Activated naive CD8-positive, alpha-beta T cell treated with anti-CD3 and anti-CD28 coated beads, Interleukin-2, amount 10 ng/mL, durations not matched to agents 7 days and 5 days (primary cell): ENCODE measurements at regions not wholly inside any gene's neighbourhood (a gene's known extent, or its start where the extent isn't known, plus 50 kb on each side); places are given as distances from the start of the nearest gene placed in this dataset.

Source experiments
- ATAC-seq: fragments of 150-1000 bp; cut with Tn5 transposase; one replicate; pipeline ENCODE4 v1.10.0; 2021; ENCODE audit warnings: low read depth, moderate library complexity
- POLR2A ChIA-PET: fragments of 350-600 bp; sonication (Branson Sonifier 250); formaldehyde crosslinking; loops from one replicate; lab custom pipeline; 2021; ENCODE audit warnings: antibody characterized with exemption; lab: Charles Lee
- DNase-seq: peaks from one replicate; pipeline ENCODE4 v3.0.0; 2021
- H3K27ac Mint-ChIP-seq: one replicate; pipeline ENCODE4 v1.8.0; 2022; ENCODE audit warnings: mild to moderate bottlenecking, mixed read lengths
- H3K27me3 Mint-ChIP-seq: one replicate; pipeline ENCODE4 v1.8.0; 2022; ENCODE audit warnings: mild to moderate bottlenecking, moderate library complexity, mixed read lengths
- H3K36me3 Mint-ChIP-seq: one replicate; pipeline ENCODE4 v1.8.0; 2021; ENCODE audit warnings: mild to moderate bottlenecking, mixed read lengths
- H3K4me1 Mint-ChIP-seq: one replicate; pipeline ENCODE4 v1.8.0; 2021; ENCODE audit warnings: mixed read lengths
- H3K4me3 Mint-ChIP-seq: one replicate; pipeline ENCODE4 v1.8.0; 2022; ENCODE audit warnings: mild to moderate bottlenecking, moderate library complexity, mixed read lengths
- H3K9me3 Mint-ChIP-seq: one replicate; pipeline ENCODE4 v1.8.0; 2021; ENCODE audit warnings: mixed read lengths

DNA sequence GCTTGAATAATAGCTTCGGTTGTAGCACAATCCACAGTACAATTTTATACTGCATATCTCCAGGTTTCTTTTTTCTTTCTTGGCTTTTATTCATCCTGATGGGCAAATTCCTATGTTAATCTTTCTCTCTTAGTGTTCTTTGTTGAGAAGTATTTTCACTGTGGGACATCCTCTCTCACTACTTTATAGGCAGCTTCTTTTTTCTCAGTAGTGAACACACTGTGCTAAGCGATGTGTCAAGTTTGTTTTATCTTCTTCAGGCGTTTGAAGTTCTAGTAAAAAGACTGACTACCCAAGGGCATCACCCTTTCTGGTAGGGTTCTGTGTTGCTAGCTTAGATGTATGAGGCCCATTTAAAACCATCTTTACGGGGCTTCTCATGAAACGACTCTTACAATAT is 182.1 kb downstream of the FAM170A start:
- no peaks in the 10 kb centered on the region for H3K27me3 Mint-ChIP-seq
- POLR2A ChIA-PET = no interaction called here
- DNase-seq (no peak), ATAC-seq (no peak)
- H3K4me3 Mint-ChIP-seq = no peak overlapping the region
- H3K36me3 Mint-ChIP-seq = no peaks in the 10 kb centered on the region
- H3K27ac Mint-ChIP-seq = no peak overlapping the region
- H3K9me3 Mint-ChIP-seq = peaks cover 5% of the 10 kb centered on the region
- H3K4me1 Mint-ChIP-seq = no peaks in the 10 kb centered on the region

DNA sequence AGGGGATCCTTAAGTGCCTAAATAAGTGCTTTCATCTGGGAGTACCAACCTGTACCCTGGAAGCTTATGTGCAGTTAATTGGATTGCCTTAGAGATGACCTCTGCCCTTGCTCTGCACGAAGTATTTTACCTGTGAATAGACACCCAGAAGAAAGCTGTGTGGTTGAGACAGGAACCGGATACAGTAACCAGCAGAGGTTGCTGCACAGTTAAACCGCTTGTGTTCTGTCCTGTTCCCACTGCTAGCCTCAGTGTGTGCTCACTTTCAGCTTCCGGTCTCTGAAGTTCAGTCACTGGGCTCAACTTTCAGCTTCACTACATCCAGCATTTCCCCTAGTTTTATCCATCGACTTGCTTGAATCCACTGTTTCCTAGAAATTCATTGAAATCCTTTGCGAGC is 185.3 kb downstream of the FAM170A start:
- no peaks in the 10 kb centered on the region for H3K27me3 Mint-ChIP-seq
- POLR2A ChIA-PET = no interaction called here
- H3K36me3 Mint-ChIP-seq = no peaks in the 10 kb centered on the region
- H3K9me3 Mint-ChIP-seq = no peaks in the 10 kb centered on the region
- DNase-seq (no peak), ATAC-seq (no peak)
- no peaks in the 10 kb centered on the region for H3K4me1 Mint-ChIP-seq
- H3K4me3 Mint-ChIP-seq = no peak overlapping the region
- H3K27ac Mint-ChIP-seq = no peak overlapping the region

- H3K9me3 Mint-ChIP-seq = no peaks in the 10 kb centered on the region
- no peaks in the 10 kb centered on the region for H3K36me3 Mint-ChIP-seq
- no peaks in the 10 kb centered on the region for H3K4me1 Mint-ChIP-seq
- DNase-seq = no peak
- H3K27ac Mint-ChIP-seq = no peak overlapping the region
- H3K4me3 Mint-ChIP-seq = no peak overlapping the region
- POLR2A ChIA-PET = no interaction called here
- no peaks in the 10 kb centered on the region for H3K27me3 Mint-ChIP-seq
- ATAC-seq = no peak
Measured at GRCh38 chr5:119816055-119816454, 186.7 kb downstream of the FAM170A start.

DNA sequence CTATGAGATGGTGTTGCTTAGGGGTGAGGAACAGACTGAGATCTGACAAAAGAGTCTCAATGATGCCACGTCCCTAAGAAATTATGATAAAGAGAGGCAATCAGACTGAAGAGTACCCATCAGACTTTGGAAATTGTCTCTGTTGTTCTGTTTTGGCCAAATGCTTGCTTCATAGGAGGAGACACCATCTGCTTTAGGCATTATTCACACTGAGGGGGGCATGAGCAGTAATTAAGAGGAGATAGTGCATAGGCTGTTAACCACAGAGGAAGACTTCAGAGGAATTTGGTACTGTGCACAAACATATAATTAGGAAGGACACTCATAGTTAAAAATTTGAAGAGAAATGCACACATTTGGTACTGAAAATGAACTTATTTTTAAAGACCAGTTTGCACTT is 190.7 kb downstream of the FAM170A start:
- POLR2A ChIA-PET = no interaction called here
- no peak overlapping the region for H3K4me3 Mint-ChIP-seq
- H3K9me3 Mint-ChIP-seq = no peaks in the 10 kb centered on the region
- DNase-seq (no peak), ATAC-seq (no peak)
- no peaks in the 10 kb centered on the region for H3K27me3 Mint-ChIP-seq
- no peaks in the 10 kb centered on the region for H3K36me3 Mint-ChIP-seq
- no peak overlapping the region for H3K27ac Mint-ChIP-seq
- no peaks in the 10 kb centered on the region for H3K4me1 Mint-ChIP-seq

DNA sequence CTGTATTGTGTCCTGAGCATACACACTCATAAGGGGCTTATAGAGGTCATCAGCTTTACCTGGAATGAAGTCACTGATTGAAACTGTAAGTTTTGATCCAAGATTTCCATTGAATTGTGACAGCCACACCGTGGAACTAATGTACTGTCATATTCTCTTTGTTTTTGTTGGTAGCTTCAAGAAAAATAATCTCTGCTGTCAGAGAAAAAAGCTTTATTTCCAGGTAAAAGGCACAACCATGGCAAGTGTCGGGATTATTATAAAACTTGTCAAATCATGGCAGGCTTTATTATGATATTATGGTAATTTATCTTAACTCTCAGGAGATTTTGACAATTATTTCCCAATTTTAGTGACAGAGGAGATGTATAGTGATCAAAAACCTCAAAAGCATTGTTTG is 191.2 kb downstream of the FAM170A start:
- Mint-ChIP-seq H3K9me3 (no peaks in the 10 kb centered on the region), H3K27ac (no peak overlapping the region), H3K36me3 (no peaks in the 10 kb centered on the region), H3K4me3 (no peak overlapping the region), H3K27me3 (no peaks in the 10 kb centered on the region), H3K4me1 (no peaks in the 10 kb centered on the region)
- DNase-seq (no peak), ATAC-seq (no peak)
- POLR2A ChIA-PET = no interaction called here

DNA sequence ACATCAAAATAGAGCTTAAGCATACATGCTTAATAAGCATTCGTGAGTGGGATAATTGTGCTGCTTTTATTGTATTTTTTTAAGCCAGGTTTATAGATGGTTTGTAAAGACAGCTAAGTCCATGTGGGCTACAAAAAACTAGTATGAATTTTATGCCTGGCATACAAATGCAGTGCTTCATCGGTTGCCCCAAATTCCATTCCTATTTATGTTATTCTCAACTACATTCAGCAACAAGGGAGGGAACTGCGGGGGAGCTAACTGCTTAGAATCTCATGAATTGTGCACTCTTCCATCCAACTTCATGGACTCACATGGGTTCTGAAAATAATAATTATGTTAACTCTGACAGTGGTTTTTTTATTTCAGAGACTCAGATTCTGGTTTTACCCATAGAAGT is 199.2 kb downstream of the FAM170A start:
- Mint-ChIP-seq H3K36me3 (no peaks in the 10 kb centered on the region), H3K27me3 (peaks cover 2% of the 10 kb centered on the region), H3K4me1 (no peaks in the 10 kb centered on the region), H3K27ac (no peak overlapping the region), H3K4me3 (no peak overlapping the region), H3K9me3 (peaks cover 2% of the 10 kb centered on the region)
- ATAC-seq (no peak), DNase-seq (no peak)
- POLR2A ChIA-PET = no interaction called here

- Mint-ChIP-seq H3K36me3 (no peaks in the 10 kb centered on the region), H3K9me3 (peaks cover 2% of the 10 kb centered on the region)
- POLR2A ChIA-PET = no interaction called here
Measured at GRCh38 chr5:119829341-119829740, 200.0 kb downstream of the FAM170A start.

DNA sequence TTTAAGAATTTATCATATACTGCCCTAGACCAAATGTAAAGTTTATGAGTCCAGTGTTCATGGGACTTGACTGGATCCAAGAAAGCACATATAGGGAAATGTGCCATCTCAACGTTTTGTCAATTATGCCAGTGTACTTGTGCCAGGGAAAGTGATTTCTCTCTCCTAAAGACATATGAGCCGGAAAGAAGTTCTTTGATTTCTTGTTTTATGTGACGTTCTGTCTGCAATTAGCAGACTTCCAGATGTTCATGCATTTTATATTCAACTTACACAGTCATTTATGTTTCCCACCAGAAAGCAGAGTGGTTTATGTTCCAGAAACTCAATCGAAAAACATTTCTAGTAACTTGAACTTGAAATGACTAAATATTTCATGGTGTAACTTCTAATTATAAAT is 203.8 kb downstream of the FAM170A start:
- Mint-ChIP-seq H3K9me3 (peaks cover 3% of the 10 kb centered on the region), H3K4me1 (no peaks in the 10 kb centered on the region)
- ATAC-seq = no peak

More at GRCh38 chr5:119829341-119829740, 200.0 kb downstream of the FAM170A start:
- ATAC-seq = no peak
- Mint-ChIP-seq H3K4me1 (no peaks in the 10 kb centered on the region), H3K27me3 (peaks cover 2% of the 10 kb centered on the region), H3K4me3 (no peak overlapping the region), H3K27ac (no peak overlapping the region)
- no peak for DNase-seq

GRCh38 chr5:119840175-119840574 is 210.8 kb downstream of the FAM170A start:
- Mint-ChIP-seq H3K4me3 (no peak overlapping the region), H3K4me1 (no peaks in the 10 kb centered on the region), H3K27ac (no peak overlapping the region), H3K27me3 (no peaks in the 10 kb centered on the region), H3K9me3 (peaks cover 4% of the 10 kb centered on the region), H3K36me3 (no peaks in the 10 kb centered on the region)
- POLR2A ChIA-PET = no interaction called here
- ATAC-seq (no peak), DNase-seq (no peak)

More for the DNA sequence above, 203.8 kb downstream of the FAM170A start:
- no peak for DNase-seq
- POLR2A ChIA-PET = no interaction called here
- Mint-ChIP-seq H3K27ac (no peak overlapping the region), H3K4me3 (no peak overlapping the region), H3K27me3 (no peaks in the 10 kb centered on the region), H3K36me3 (no peaks in the 10 kb centered on the region)

GRCh38 chr5:119852140-119852539 is 222.8 kb downstream of the FAM170A start:
- H3K27ac Mint-ChIP-seq = no peak overlapping the region
- H3K4me3 Mint-ChIP-seq = no peak overlapping the region
- POLR2A ChIA-PET = no interaction called here
- no peaks in the 10 kb centered on the region for H3K4me1 Mint-ChIP-seq
- no peaks in the 10 kb centered on the region for H3K9me3 Mint-ChIP-seq
- no peaks in the 10 kb centered on the region for H3K36me3 Mint-ChIP-seq
- DNase-seq = no peak
- no peaks in the 10 kb centered on the region for H3K27me3 Mint-ChIP-seq
- no peak for ATAC-seq

GRCh38 chr5:119860463-119860862 is 231.1 kb downstream of the FAM170A start:
- H3K36me3 Mint-ChIP-seq = no peaks in the 10 kb centered on the region
- POLR2A ChIA-PET = no interaction called here
- ATAC-seq (no peak), DNase-seq (no peak)
- H3K4me3 Mint-ChIP-seq = no peak overlapping the region
- H3K4me1 Mint-ChIP-seq = no peaks in the 10 kb centered on the region
- H3K9me3 Mint-ChIP-seq = peaks cover 5% of the 10 kb centered on the region
- no peak overlapping the region for H3K27ac Mint-ChIP-seq
- H3K27me3 Mint-ChIP-seq = no peaks in the 10 kb centered on the region

GRCh38 chr5:119862619-119863018 is 233.3 kb downstream of the FAM170A start:
- ATAC-seq (no peak), DNase-seq (no peak)
- no peaks in the 10 kb centered on the region for H3K4me1 Mint-ChIP-seq
- peaks cover 5% of the 10 kb centered on the region for H3K9me3 Mint-ChIP-seq
- H3K4me3 Mint-ChIP-seq = no peak overlapping the region
- no peaks in the 10 kb centered on the region for H3K36me3 Mint-ChIP-seq
- POLR2A ChIA-PET = no interaction called here
- H3K27me3 Mint-ChIP-seq = no peaks in the 10 kb centered on the region
- no peak overlapping the region for H3K27ac Mint-ChIP-seq

GRCh38 chr5:119864286-119864685 is 234.9 kb downstream of the FAM170A start:
- no peak overlapping the region for H3K4me3 Mint-ChIP-seq
- H3K27ac Mint-ChIP-seq = no peak overlapping the region
- H3K9me3 Mint-ChIP-seq = peaks cover 5% of the 10 kb centered on the region
- DNase-seq = no peak
- ATAC-seq = no peak
- H3K27me3 Mint-ChIP-seq = no peaks in the 10 kb centered on the region
- no peaks in the 10 kb centered on the region for H3K4me1 Mint-ChIP-seq
- POLR2A ChIA-PET = no interaction called here
- H3K36me3 Mint-ChIP-seq = no peaks in the 10 kb centered on the region

DNA sequence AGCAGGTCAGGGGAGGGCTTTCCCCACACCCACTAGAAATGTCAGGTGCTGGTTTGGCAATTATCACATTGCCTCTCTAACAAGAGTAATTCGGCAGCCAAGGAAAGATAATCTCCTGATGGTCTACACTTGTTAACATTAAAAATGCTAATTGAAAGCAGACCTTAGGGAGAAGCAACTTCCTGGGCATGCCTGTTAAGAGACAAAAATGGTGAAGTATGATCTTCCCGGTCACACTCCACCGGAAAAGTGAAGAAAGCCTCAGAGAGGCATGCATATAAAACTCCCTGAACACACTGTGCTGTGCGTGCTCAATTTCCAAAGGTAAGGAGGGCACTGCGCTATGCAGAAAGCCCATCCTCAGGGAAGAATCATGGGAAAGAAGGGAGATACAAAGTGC is 244.3 kb downstream of the FAM170A start:
- no peak overlapping the region for H3K4me3 Mint-ChIP-seq
- POLR2A ChIA-PET = no interaction called here
- no peak for ATAC-seq

GRCh38 chr5:119876522-119876921 is 247.2 kb downstream of the FAM170A start:
- Mint-ChIP-seq H3K4me1 (no peaks in the 10 kb centered on the region), H3K27me3 (no peaks in the 10 kb centered on the region), H3K4me3 (no peak overlapping the region), H3K36me3 (no peaks in the 10 kb centered on the region), H3K27ac (no peak overlapping the region), H3K9me3 (no peaks in the 10 kb centered on the region)
- POLR2A ChIA-PET = no interaction called here
- DNase-seq (no peak), ATAC-seq (no peak)

More for the DNA sequence above, 244.3 kb downstream of the FAM170A start:
- no peaks in the 10 kb centered on the region for H3K4me1 Mint-ChIP-seq
- H3K9me3 Mint-ChIP-seq = no peaks in the 10 kb centered on the region
- H3K27ac Mint-ChIP-seq = no peak overlapping the region
- no peaks in the 10 kb centered on the region for H3K36me3 Mint-ChIP-seq
- no peak for DNase-seq
- H3K27me3 Mint-ChIP-seq = no peaks in the 10 kb centered on the region
